ENCODE measurements at regions not wholly inside any gene's neighbourhood (a gene's known extent, or its start where the extent isn't known, plus 50 kb on each side); places are given as distances from the start of the nearest gene placed in this dataset.

DNA sequence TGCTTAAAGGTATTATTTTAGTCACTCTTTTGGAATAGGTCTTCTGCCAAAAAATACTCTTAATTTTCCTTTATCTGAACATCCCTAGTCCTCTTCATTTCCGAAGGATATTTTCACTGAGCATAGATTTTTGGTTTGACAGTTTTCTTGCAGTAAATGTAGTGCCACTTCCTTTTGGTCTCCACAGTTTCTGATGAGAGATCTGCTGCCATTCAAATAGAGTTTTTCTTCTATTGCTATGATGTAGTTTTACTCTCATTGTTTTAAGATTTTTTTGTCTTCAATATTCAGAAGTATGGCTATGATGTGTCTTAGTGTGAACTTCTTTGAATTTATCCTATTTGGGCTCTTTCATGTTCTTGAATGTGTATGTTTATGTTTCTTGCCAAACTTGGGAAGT is 281.1 kb upstream of the SORL1-AS1 start:
- in situ Hi-C loops (cut with HindIII; ENCODE audit: extremely low pct_ligation_motif_present, low pct_unique_long_range_greater_than_20kb) (no loop called here), intact Hi-C loops (cut with micrococcal nuclease; ENCODE audit: unreplicated experiment) (no loop called here)
- DNase-seq (ENCODE audit: low spot score) (no peak), ATAC-seq (no peak), FAIRE-seq (no peak)
- POLR2A ChIA-PET, result no interaction called here
- CTCF ChIA-PET (ENCODE audit: low intra/inter-chr PET ratio, low total read pairs), result no interaction called here
- no TSS peak for BruUV-seq (replicated peaks)
- Histone ChIP-seq H3K79me2 (ENCODE audit: insufficient read depth, low read length) (no peaks in the 10 kb centered on the region), H3K4me2 (ENCODE audit: low read depth, low read length) (no peak overlapping the region), H3K9ac (ENCODE audit: insufficient read depth, low read depth, low read length) (no peak overlapping the region), H3K4me3 (replicated peaks in 1 of 3; ENCODE audit: insufficient read depth in 1 of 3, low read depth in 2 of 3, low read length in 3 of 3) (no peak overlapping the region), H3K36me3 (replicated peaks in 1 of 2; ENCODE audit: control insufficient read depth in 1 of 2, insufficient read depth in 2 of 2, low read length in 2 of 2) (no peaks in the 10 kb centered on the region), H4K20me1 (ENCODE audit: insufficient read depth, low read length) (no peaks in the 10 kb centered on the region), H2AFZ (ENCODE audit: low read length) (no peak overlapping the region), H3K27ac (ENCODE audit: extremely low read length, insufficient read depth, low read length) (no peak overlapping the region), H3K27me3 (ENCODE audit: control insufficient read depth in 1 of 2, insufficient read depth in 2 of 2, low read length in 2 of 2) (no peaks in the 10 kb centered on the region), H3K9me3 (ENCODE audit: low read length) (no peaks in the 10 kb centered on the region), H3K4me1 (ENCODE audit: insufficient read depth, low read length) (no peaks in the 10 kb centered on the region)
- WGBS (ENCODE audit: low lambda C conversion rate), result 0% methylated on average over 1 of the region's 1 CpG
- TF ChIP-seq ZNF317 (CRISPR knock-in tag; IDR thresholded peaks at IDR 0.05) (peak; percentile 94), MED8 (CRISPR knock-in tag; IDR thresholded peaks at IDR 0.05; ENCODE audit: insufficient replicate concordance) (no peak)

DNA sequence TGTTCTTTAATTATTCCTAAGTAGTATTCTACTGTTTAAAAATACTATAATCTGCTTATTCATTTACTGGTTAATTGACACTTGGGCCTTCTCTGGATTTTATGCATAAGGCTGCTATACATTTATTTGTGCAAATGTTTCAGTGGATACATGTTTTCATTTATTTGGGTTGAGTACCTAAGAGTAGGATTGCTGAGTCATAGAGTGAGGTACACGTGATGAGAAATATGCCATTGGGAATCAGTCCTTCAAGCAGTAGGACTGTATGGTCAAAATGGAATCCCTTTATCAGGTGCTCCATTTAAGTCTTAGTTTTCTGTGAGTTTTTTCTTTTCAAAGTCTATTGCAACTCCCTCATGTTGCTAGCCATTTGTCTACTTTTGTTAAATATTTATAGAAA is 275.2 kb upstream of the SORL1-AS1 start:
- H3K9me3 ChIP-seq (ENCODE audit: low read length), result no peaks in the 10 kb centered on the region
- no peaks in the 10 kb centered on the region for H3K79me2 ChIP-seq (ENCODE audit: insufficient read depth, low read length)
- TF ChIP-seq NFE2L2 (IDR thresholded peaks at IDR 0.05; ENCODE audit: low read length) (peak; percentile 60), SIN3B (IDR thresholded peaks at IDR 0.05; ENCODE audit: low read length) (no peak)
- TF ChIP-seq, protein P1, sequence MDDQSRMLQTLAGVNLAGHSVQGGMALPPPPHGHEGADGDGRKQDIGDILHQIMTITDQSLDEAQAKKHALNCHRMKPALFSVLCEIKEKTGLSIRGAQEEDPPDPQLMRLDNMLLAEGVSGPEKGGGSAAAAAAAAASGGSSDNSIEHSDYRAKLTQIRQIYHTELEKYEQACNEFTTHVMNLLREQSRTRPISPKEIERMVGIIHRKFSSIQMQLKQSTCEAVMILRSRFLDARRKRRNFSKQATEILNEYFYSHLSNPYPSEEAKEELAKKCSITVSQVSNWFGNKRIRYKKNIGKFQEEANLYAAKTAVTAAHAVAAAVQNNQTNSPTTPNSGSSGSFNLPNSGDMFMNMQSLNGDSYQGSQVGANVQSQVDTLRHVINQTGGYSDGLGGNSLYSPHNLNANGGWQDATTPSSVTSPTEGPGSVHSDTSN (CRISPR knock-in tag; IDR thresholded peaks at IDR 0.05; ENCODE audit: borderline replicate concordance), result no peak
- in situ Hi-C loops (cut with HindIII; ENCODE audit: extremely low pct_ligation_motif_present, low pct_unique_long_range_greater_than_20kb) (no loop called here), intact Hi-C loops (cut with micrococcal nuclease; ENCODE audit: unreplicated experiment) (no loop called here)
- H3K4me2 ChIP-seq (ENCODE audit: low read depth, low read length), result no peak overlapping the region
- H3K36me3 ChIP-seq (replicated peaks in 1 of 2; ENCODE audit: control insufficient read depth in 1 of 2, insufficient read depth in 2 of 2, low read length in 2 of 2), result no peaks in the 10 kb centered on the region
- H3K27ac ChIP-seq (ENCODE audit: extremely low read length, insufficient read depth, low read length), result no peak overlapping the region
- DNase-seq (ENCODE audit: low spot score) (no peak), ATAC-seq (no peak), FAIRE-seq (no peak)
- H3K4me3 ChIP-seq (replicated peaks in 1 of 3; ENCODE audit: insufficient read depth in 1 of 3, low read depth in 2 of 3, low read length in 3 of 3), result no peak overlapping the region
- peaks cover 7% of the 10 kb centered on the region for H3K4me1 ChIP-seq (ENCODE audit: insufficient read depth, low read length)
- no peaks in the 10 kb centered on the region; a peak in 2 of 5 replicates for H3K27me3 ChIP-seq (ENCODE audit: control insufficient read depth in 1 of 2, insufficient read depth in 2 of 2, low read length in 2 of 2)
- ChIA-PET POLR2A (no interaction called here), CTCF (ENCODE audit: low intra/inter-chr PET ratio, low total read pairs) (no interaction called here)
- WGBS (ENCODE audit: low lambda C conversion rate), result 0% methylated on average over 1 of the region's 1 CpG
- no peak overlapping the region for H2AFZ ChIP-seq (ENCODE audit: low read length)
- no peaks in the 10 kb centered on the region for H4K20me1 ChIP-seq (ENCODE audit: insufficient read depth, low read length)
- H3K9ac ChIP-seq (ENCODE audit: insufficient read depth, low read depth, low read length), result no peak overlapping the region
- BruUV-seq (replicated peaks), result no TSS peak

Measured in HepG2 (cell line).